ENCODE measurements at regions not wholly inside any gene's neighbourhood (a gene's known extent, or its start where the extent isn't known, plus 50 kb on each side); places are given as distances from the start of the nearest gene placed in this dataset.

GRCh38 chr1:87539147-87539546, 210.5 kb downstream of the LMO4 start:
- no peaks in the 10 kb centered on the region for H3K79me2 ChIP-seq (ENCODE audit: low read length)
- no peak overlapping the region for H3K4me3 ChIP-seq (ENCODE audit: low read length)
- no peak overlapping the region for H3K4me2 ChIP-seq (ENCODE audit: low read depth, low read length)
- H2AFZ ChIP-seq (ENCODE audit: low read length): no peak overlapping the region
- H3F3A ChIP-seq (ENCODE audit: insufficient read depth, low read length): no peaks in the 10 kb centered on the region
- peaks cover 5% of the 10 kb centered on the region; the same call in 1 of the 2 replicates for H3K9me3 ChIP-seq (replicated peaks; ENCODE audit: insufficient read depth, low read length)
- no peaks in the 10 kb centered on the region for H3K9me2 ChIP-seq (replicated peaks; ENCODE audit: insufficient read depth, low read length)
- DNase-seq: no peak
- H3K27me3 ChIP-seq (replicated peaks; ENCODE audit: insufficient read depth, low read length): no peaks in the 10 kb centered on the region
- H3K36me3 ChIP-seq (replicated peaks; ENCODE audit: insufficient read depth, low read length): no peaks in the 10 kb centered on the region
- TF ChIP-seq EZH2 (optimal IDR thresholded peaks at IDR 0.05; ENCODE audit: low read depth, low read length) (no peak), CTCF (IDR thresholded peaks at IDR 0.05; ENCODE audit: low read length) (no peak), EZH2phosphoT487 (IDR thresholded peaks at IDR 0.05; ENCODE audit: low read length) (no peak)
- H4K20me1 ChIP-seq (ENCODE audit: insufficient read depth, low read length): no peaks in the 10 kb centered on the region
- H3K27ac ChIP-seq (ENCODE audit: low read length): no peak overlapping the region
- H3K9ac ChIP-seq (ENCODE audit: low read length): no peak overlapping the region
- no peaks in the 10 kb centered on the region for H3K4me1 ChIP-seq (ENCODE audit: low read length)

DNA sequence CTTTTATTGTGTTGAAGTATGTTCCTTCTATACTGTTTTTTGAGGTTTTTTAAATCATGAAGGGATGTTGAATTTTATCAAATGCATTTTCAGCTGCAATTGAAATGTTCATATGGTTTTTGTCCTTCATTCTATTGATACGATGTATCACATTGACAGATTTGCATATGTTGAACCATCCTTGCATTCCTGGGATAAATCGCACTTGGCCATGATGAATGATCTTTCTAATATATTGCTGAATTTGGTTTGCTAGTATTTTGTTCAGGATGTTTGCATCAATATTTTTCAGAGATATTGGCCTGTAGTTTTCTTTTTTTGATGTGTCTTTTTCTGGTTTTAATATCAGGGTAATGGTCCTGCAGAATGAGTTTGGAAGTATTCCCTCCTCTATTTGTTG, 214.0 kb downstream of the LMO4 start:
- Histone ChIP-seq H3K4me1 (ENCODE audit: low read length) (no peaks in the 10 kb centered on the region), H3K4me3 (ENCODE audit: low read length) (no peak overlapping the region), H3K27me3 (replicated peaks; ENCODE audit: insufficient read depth, low read length) (no peaks in the 10 kb centered on the region), H3K36me3 (replicated peaks; ENCODE audit: insufficient read depth, low read length) (no peaks in the 10 kb centered on the region), H4K20me1 (ENCODE audit: insufficient read depth, low read length) (no peaks in the 10 kb centered on the region), H3K79me2 (ENCODE audit: low read length) (no peaks in the 10 kb centered on the region), H3K27ac (ENCODE audit: low read length) (no peak overlapping the region), H3K4me2 (ENCODE audit: low read depth, low read length) (no peak overlapping the region), H3K9me2 (replicated peaks; ENCODE audit: insufficient read depth, low read length) (no peaks in the 10 kb centered on the region), H3K9ac (ENCODE audit: low read length) (no peak overlapping the region), H3K9me3 (replicated peaks; ENCODE audit: insufficient read depth, low read length) (peaks cover 5% of the 10 kb centered on the region; the same call in 1 of the 2 replicates), H2AFZ (ENCODE audit: low read length) (no peak overlapping the region), H3F3A (ENCODE audit: insufficient read depth, low read length) (no peaks in the 10 kb centered on the region)
- no peak for DNase-seq
- no peak for TF ChIP-seq EZH2 (optimal IDR thresholded peaks at IDR 0.05; ENCODE audit: low read depth, low read length)
- TF ChIP-seq EZH2phosphoT487 (IDR thresholded peaks at IDR 0.05; ENCODE audit: low read length): no peak
- no peak for TF ChIP-seq CTCF (IDR thresholded peaks at IDR 0.05; ENCODE audit: low read length)

DNA sequence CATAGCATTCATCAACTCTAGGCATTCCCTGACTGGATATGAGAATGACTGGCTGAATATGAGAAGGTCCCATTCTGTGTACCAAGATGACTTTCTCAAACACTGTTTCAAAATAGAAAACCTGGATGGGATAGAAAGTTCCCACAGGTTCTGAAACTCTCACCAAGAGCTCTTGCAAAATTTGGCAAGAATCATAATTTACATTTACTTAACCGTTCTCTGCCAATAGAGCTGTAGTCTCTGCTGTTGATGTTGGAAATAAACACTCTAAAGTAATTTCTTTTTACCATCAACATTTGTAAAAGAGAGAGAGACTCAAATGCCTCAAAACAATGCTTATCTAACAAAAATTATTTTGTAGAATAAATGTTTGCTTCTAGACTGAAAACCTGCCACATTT, 221.1 kb downstream of the LMO4 start:
- H3K4me2 ChIP-seq (ENCODE audit: low read depth, low read length): no peak overlapping the region
- H3F3A ChIP-seq (ENCODE audit: insufficient read depth, low read length): no peaks in the 10 kb centered on the region

More for the DNA sequence above, 221.1 kb downstream of the LMO4 start:
- no peak overlapping the region for H3K4me3 ChIP-seq (ENCODE audit: low read length)
- H3K36me3 ChIP-seq (replicated peaks; ENCODE audit: insufficient read depth, low read length): no peaks in the 10 kb centered on the region
- H3K27ac ChIP-seq (ENCODE audit: low read length): no peak overlapping the region
- DNase-seq: no peak
- no peaks in the 10 kb centered on the region for H3K27me3 ChIP-seq (replicated peaks; ENCODE audit: insufficient read depth, low read length)
- no peaks in the 10 kb centered on the region for H3K9me3 ChIP-seq (replicated peaks; ENCODE audit: insufficient read depth, low read length)
- H3K9ac ChIP-seq (ENCODE audit: low read length): no peak overlapping the region
- no peaks in the 10 kb centered on the region for H3K4me1 ChIP-seq (ENCODE audit: low read length)
- H2AFZ ChIP-seq (ENCODE audit: low read length): no peak overlapping the region
- H3K9me2 ChIP-seq (replicated peaks; ENCODE audit: insufficient read depth, low read length): no peaks in the 10 kb centered on the region
- TF ChIP-seq CTCF (IDR thresholded peaks at IDR 0.05; ENCODE audit: low read length) (no peak), EZH2 (optimal IDR thresholded peaks at IDR 0.05; ENCODE audit: low read depth, low read length) (no peak), EZH2phosphoT487 (IDR thresholded peaks at IDR 0.05; ENCODE audit: low read length) (no peak)
- H4K20me1 ChIP-seq (ENCODE audit: insufficient read depth, low read length): no peaks in the 10 kb centered on the region
- no peaks in the 10 kb centered on the region for H3K79me2 ChIP-seq (ENCODE audit: low read length)
